DND-41 (cell line): ENCODE measurements at regions not wholly inside any gene's neighbourhood (a gene's known extent, or its start where the extent isn't known, plus 50 kb on each side); places are given as distances from the start of the nearest gene placed in this dataset.

Experiments
- ATAC-seq: fragments of 200-7000 bp; cut with Tn5 transposase; 3 replicates; pipeline ENCODE4 v1.9.1; 2021; ENCODE audit warnings: low read depth; ENCODE audit not compliant: insufficient read depth
- DNase-seq: peaks from one replicate; pipeline ENCODE4 v3.0.0-alpha.2; 2020
- H2AFZ ChIP-seq: 2 replicates; pipeline ENCODE4 v1.6.0; 2012; ENCODE audit warnings: low read depth, low read length
- H3K27ac ChIP-seq: 2 replicates; pipeline ENCODE4 v1.5.1; 2012; ENCODE audit warnings: low read length, inconsistent platforms
- H3K27me3 ChIP-seq: fragments of 200-600 bp; sonication (generic); 2 replicates; pipeline ENCODE4 v1.6.0; 2012; ENCODE audit warnings: low read length, mild to moderate bottlenecking, inconsistent platforms; ENCODE audit not compliant: insufficient read depth, poor library complexity
- H3K36me3 ChIP-seq: 2 replicates; pipeline ENCODE4 v1.5.1; 2012; ENCODE audit warnings: low read length, inconsistent platforms; ENCODE audit not compliant: insufficient read depth
- H3K4me1 ChIP-seq: 2 replicates; pipeline ENCODE4 v1.5.1; 2012; ENCODE audit warnings: mild to moderate bottlenecking, low read length; ENCODE audit not compliant: insufficient read depth
- H3K4me2 ChIP-seq: 2 replicates; pipeline ENCODE4 v1.6.0; 2012; ENCODE audit warnings: mild to moderate bottlenecking, moderate library complexity, low read length, inconsistent platforms; ENCODE audit not compliant: insufficient read depth
- H3K4me3 ChIP-seq, 2 experiments: fragments of 200-600 bp in 1 of 2; shearing (Covaris generic) in 1 of 2; 2 replicates each; pipeline ENCODE4 v1.5.1; 2012 to 2016; ENCODE audit warnings: inconsistent platforms in 2 of 2, low read length in 2 of 2, mild to moderate bottlenecking in 2 of 2, low read depth in 1 of 2, moderate library complexity in 1 of 2
- H3K79me2 ChIP-seq: 2 replicates; pipeline ENCODE4 v1.6.0; 2012; ENCODE audit warnings: low read length, inconsistent platforms; ENCODE audit not compliant: insufficient read depth
- H3K9ac ChIP-seq: 2 replicates; pipeline ENCODE4 v1.6.0; 2012; ENCODE audit warnings: low read depth, mild to moderate bottlenecking, inconsistent platforms, low read length, moderate library complexity
- H3K9me3 ChIP-seq: 2 replicates; pipeline ENCODE4 v1.5.1; 2012; ENCODE audit warnings: low read length, moderate library complexity, mild to moderate bottlenecking, inconsistent platforms; ENCODE audit not compliant: insufficient read depth, severe bottlenecking
- H4K20me1 ChIP-seq: 2 replicates; pipeline ENCODE4 v1.6.0; 2012; ENCODE audit warnings: low read length; ENCODE audit not compliant: insufficient read depth
- CTCF ChIP-seq: IDR thresholded peaks from 2 replicates; pipeline ENCODE4 v1.5.1; 2012; ENCODE audit warnings: borderline replicate concordance, low read length, moderate library complexity, mild to moderate bottlenecking; ENCODE audit not compliant: poor library complexity, severe bottlenecking; ENCODE audit errors: extremely low read depth
- EZH2 ChIP-seq: IDR thresholded peaks from 3 replicates; pipeline ENCODE4 v1.6.1; 2012; ENCODE audit warnings: borderline replicate concordance, low read depth, mild to moderate bottlenecking, moderate library complexity, low read length, inconsistent platforms; ENCODE audit not compliant: severe bottlenecking

- Histone ChIP-seq H3K9ac (no peak overlapping the region), H4K20me1 (no peaks in the 10 kb centered on the region), H3K27ac (0 out of 2 replicates have a peak overlapping the region, but pooled peaks have one; percentile 53), H3K4me3 (no peak overlapping the region), H3K4me1 (peaks cover 22% of the 10 kb centered on the region), H2AFZ (peak overlapping the region; percentile 15; the same call in 1 of the 2 replicates), H3K27me3 (no peaks in the 10 kb centered on the region), H3K79me2 (no peaks in the 10 kb centered on the region), H3K36me3 (no peaks in the 10 kb centered on the region), H3K9me3 (no peaks in the 10 kb centered on the region), H3K4me2 (no peak overlapping the region)
- DNase-seq (peak; percentile 67), ATAC-seq (peak; percentile 98)
- TF ChIP-seq EZH2 (no peak), CTCF (peak; percentile 95)
These were observed 80.5 kb downstream of the SMPDL3A start for GRCh38 chr6:122869437-122870024.

GRCh38 chr6:122871079-122871478, 82.0 kb downstream of the SMPDL3A start:
- TF ChIP-seq CTCF, result peak; percentile 43
- TF ChIP-seq EZH2, result no peak
- Histone ChIP-seq H3K9me3 (no peaks in the 10 kb centered on the region), H3K4me2 (no peak overlapping the region), H3K27ac (no peak overlapping the region; the same call in 1 of the 2 replicates), H2AFZ (no peak overlapping the region), H3K27me3 (no peaks in the 10 kb centered on the region), H4K20me1 (no peaks in the 10 kb centered on the region), H3K9ac (no peak overlapping the region), H3K79me2 (no peaks in the 10 kb centered on the region), H3K36me3 (no peaks in the 10 kb centered on the region), H3K4me1 (peaks cover 26% of the 10 kb centered on the region), H3K4me3 (no peak overlapping the region)
- no peak for ATAC-seq
- no peak for DNase-seq

GRCh38 chr6:122872311-122872710, 83.3 kb downstream of the SMPDL3A start:
- DNase-seq, result no peak
- H3K9ac ChIP-seq, result no peak overlapping the region
- H3K79me2 ChIP-seq, result no peaks in the 10 kb centered on the region
- H2AFZ ChIP-seq, result no peak overlapping the region
- H3K36me3 ChIP-seq, result no peaks in the 10 kb centered on the region
- peaks cover 26% of the 10 kb centered on the region for H3K4me1 ChIP-seq
- peaks cover 4% of the 10 kb centered on the region for H3K9me3 ChIP-seq
- peak overlapping the region; percentile 51 for H3K27ac ChIP-seq
- no peaks in the 10 kb centered on the region for H4K20me1 ChIP-seq
- H3K27me3 ChIP-seq, result no peaks in the 10 kb centered on the region
- no peak for ATAC-seq
- H3K4me2 ChIP-seq, result no peak overlapping the region
- no peak overlapping the region for H3K4me3 ChIP-seq
- TF ChIP-seq CTCF (no peak), EZH2 (no peak)
